Breast epithelium (tissue), 4 donors: ENCODE measurements at regions not wholly inside any gene's neighbourhood (a gene's known extent, or its start where the extent isn't known, plus 50 kb on each side); places are given as distances from the start of the nearest gene placed in this dataset.

Experiments used
- DNase-seq, 2 donors: peaks; one replicate each; pipeline ENCODE4 v3.0.0-alpha.2; 2019; ENCODE audit warnings: low spot score in 2 of 2
- H3K27ac ChIP-seq, 2 donors: fragments of 200-600 bp; sonication (generic) in 1 of 2; one replicate each; pipeline ENCODE4 v1.5.1; 2016 to 2019; ENCODE audit warnings: mild to moderate bottlenecking in 1 of 2
- H3K27me3 ChIP-seq, 2 donors: fragments of 200-600 bp; sonication (generic) in 1 of 2; one replicate each; pipeline versions ENCODE4 v1.5.1 to v1.6.0; 2017 to 2019; ENCODE audit warnings: control low read depth in 1 of 2, mild to moderate bottlenecking in 1 of 2
- H3K36me3 ChIP-seq: fragments of 200-600 bp; one replicate; pipeline ENCODE4 v1.5.1; 2019
- H3K4me1 ChIP-seq, 2 donors: fragments of 200-600 bp; sonication (generic); one replicate each; pipeline ENCODE4 v1.5.1; 2016 to 2019; ENCODE audit warnings: control low read depth in 1 of 2
- H3K4me3 ChIP-seq, 3 donors: fragments of 200-600 bp; sonication (generic); 1 replicate in 2 of 3; 2 replicates in 1 of 3; pipeline ENCODE4 v1.5.1; 2016 to 2019; ENCODE audit warnings: mild to moderate bottlenecking in 3 of 3, moderate library complexity in 2 of 3
- H3K9me3 ChIP-seq, 2 donors: fragments of 200-600 bp; sonication (generic) in 1 of 2; one replicate each; pipeline ENCODE4 v1.5.1; 2016 to 2019; ENCODE audit warnings: control low read depth in 1 of 2
- POLR2A ChIP-seq: fragments of 450-650 bp; IDR thresholded peaks from one replicate; pipeline ENCODE4 v1.6.1; 2016; ENCODE audit warnings: antibody characterized with exemption, mild to moderate bottlenecking, moderate library complexity
- POLR2AphosphoS5 ChIP-seq, 3 donors: sonication (generic); formaldehyde crosslinking; IDR thresholded peaks; one replicate each; pipeline ENCODE4 v1.6.1; 2017; ENCODE audit warnings: antibody characterized with exemption in 3 of 3
- intact Hi-C: fragments of 100-400 bp; cut with DNase I; formaldehyde crosslinking; loops from one replicate; pipeline ENCODE4 v1.15.1; 2023; ENCODE audit warnings: low total_unique reads
- TF ChIP-seq, protein P1 (sequence below), 3 donors: fragments of 450-650 bp; IDR thresholded peaks; one replicate each; pipeline ENCODE4 v1.5.1; 2016 to 2017; ENCODE audit warnings: antibody characterized with exemption in 3 of 3, mild to moderate bottlenecking in 3 of 3, moderate library complexity in 3 of 3

DNA sequence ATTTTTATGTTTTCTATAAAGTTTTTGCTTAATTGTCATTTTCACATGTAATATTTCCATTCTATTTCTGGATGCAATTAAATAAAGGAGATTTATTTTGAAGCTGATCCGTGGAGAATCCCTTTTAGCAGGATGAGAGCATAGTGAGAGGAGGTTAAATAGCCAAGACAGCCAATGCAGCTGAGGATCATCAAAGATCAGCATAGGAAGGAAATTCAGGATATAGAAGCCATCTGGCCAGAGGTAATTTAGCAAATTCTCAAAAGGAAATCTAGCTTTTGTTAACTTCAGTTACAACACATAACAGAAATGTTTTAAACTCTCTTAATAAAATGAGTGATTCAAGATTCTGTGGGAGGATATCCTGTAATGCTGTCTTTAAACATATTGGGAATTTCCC lies 122.8 kb upstream of the PDE3A start:
- Histone ChIP-seq H3K27me3 (no peaks in the 10 kb centered on the region), H3K9me3 (peaks cover 8 to 10% of the 10 kb centered on the region in 2 donors), H3K4me3 (no peak overlapping the region), H3K4me1 (no peaks in the 10 kb centered on the region), H3K27ac (no peak overlapping the region), H3K36me3 (no peaks in the 10 kb centered on the region)
- intact Hi-C loops: no loop called here
- DNase-seq: no peak
- TF ChIP-seq POLR2AphosphoS5 (IDR thresholded peaks at IDR 0.05) (no peak), POLR2A (no peak)
- TF ChIP-seq, protein P1, sequence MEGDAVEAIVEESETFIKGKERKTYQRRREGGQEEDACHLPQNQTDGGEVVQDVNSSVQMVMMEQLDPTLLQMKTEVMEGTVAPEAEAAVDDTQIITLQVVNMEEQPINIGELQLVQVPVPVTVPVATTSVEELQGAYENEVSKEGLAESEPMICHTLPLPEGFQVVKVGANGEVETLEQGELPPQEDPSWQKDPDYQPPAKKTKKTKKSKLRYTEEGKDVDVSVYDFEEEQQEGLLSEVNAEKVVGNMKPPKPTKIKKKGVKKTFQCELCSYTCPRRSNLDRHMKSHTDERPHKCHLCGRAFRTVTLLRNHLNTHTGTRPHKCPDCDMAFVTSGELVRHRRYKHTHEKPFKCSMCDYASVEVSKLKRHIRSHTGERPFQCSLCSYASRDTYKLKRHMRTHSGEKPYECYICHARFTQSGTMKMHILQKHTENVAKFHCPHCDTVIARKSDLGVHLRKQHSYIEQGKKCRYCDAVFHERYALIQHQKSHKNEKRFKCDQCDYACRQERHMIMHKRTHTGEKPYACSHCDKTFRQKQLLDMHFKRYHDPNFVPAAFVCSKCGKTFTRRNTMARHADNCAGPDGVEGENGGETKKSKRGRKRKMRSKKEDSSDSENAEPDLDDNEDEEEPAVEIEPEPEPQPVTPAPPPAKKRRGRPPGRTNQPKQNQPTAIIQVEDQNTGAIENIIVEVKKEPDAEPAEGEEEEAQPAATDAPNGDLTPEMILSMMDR (IDR thresholded peaks at IDR 0.05): no peak

DNA sequence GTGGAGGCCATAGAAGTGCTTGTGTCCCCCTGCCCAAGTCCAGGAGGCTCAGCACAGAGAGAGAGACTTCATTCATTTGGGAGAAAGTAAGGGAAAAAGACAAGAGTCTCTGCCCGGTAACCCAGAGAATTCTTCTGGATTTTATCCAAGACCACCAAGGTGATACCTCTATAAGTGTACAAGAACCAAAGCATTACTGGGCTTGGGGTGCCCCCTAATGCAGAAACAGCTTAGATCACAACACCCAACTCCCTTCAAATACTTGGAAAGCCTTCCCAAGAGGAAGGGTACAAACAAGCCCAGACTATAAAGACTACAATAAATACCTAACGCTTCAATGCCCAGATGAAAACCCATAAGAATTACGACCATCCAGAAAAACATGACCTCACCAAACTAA lies 119.7 kb upstream of the PDE3A start:
- intact Hi-C loops: no loop called here
- no peaks in the 10 kb centered on the region for H3K27me3 ChIP-seq
- H3K4me3 ChIP-seq: no peak overlapping the region
- no peak overlapping the region for H3K27ac ChIP-seq
- H3K4me1 ChIP-seq: no peaks in the 10 kb centered on the region
- no peaks in the 10 kb centered on the region for H3K36me3 ChIP-seq
- TF ChIP-seq POLR2A (no peak), POLR2AphosphoS5 (IDR thresholded peaks at IDR 0.05) (no peak)
- TF ChIP-seq, protein P1 (IDR thresholded peaks at IDR 0.05): no peak
- peaks cover 8 to 10% of the 10 kb centered on the region in 2 donors for H3K9me3 ChIP-seq
- no peak for DNase-seq

DNA sequence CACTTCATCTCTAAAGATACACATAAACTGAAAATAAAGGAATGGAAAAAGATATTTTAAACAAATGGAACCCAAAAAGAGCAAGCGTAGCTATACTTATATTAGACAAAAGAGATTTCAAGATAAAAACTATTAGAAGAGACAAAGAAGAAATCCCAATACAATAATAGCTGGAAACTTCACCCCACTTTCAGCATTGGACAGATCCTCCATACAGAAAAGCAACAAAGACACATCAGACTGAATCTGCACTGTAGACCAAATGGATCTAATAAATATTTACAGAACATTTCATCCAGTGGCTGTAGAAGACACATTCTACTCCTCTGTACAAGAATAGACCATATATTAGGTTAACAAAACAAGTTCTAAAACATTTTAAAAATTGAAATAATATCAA lies 117.6 kb upstream of the PDE3A start:
- TF ChIP-seq, protein P1 (IDR thresholded peaks at IDR 0.05): no peak
- TF ChIP-seq POLR2AphosphoS5 (IDR thresholded peaks at IDR 0.05): no peak
- no peak for TF ChIP-seq POLR2A
- intact Hi-C loops: no loop called here
- Histone ChIP-seq H3K9me3 (peaks cover 8 to 10% of the 10 kb centered on the region in 2 donors), H3K36me3 (no peaks in the 10 kb centered on the region), H3K27ac (no peak overlapping the region), H3K4me1 (no peaks in the 10 kb centered on the region), H3K4me3 (no peak overlapping the region), H3K27me3 (no peaks in the 10 kb centered on the region)
- no peak for DNase-seq

DNA sequence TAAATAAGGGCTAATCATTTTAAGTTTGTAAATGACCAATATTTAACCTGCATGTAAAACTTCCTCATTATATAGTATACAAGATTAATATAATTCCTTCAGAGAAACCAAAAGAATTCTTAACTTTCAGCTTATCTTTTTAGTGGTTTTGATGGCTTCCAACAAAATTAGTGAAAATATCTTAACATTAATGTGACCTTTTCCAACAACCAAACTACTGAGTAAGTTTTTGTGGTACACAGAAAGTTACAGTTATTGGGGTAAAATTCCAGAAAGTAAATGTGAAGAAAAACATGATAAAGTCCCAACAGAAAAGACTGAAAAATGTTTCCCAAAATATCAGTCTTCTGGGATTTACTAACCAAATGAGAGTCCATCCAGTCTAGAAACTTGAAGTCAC lies 111.0 kb upstream of the PDE3A start:
- Histone ChIP-seq H3K27ac (no peak overlapping the region), H3K36me3 (no peaks in the 10 kb centered on the region), H3K4me1 (no peaks in the 10 kb centered on the region), H3K4me3 (no peak overlapping the region), H3K27me3 (no peaks in the 10 kb centered on the region), H3K9me3 (no peaks in the 10 kb centered on the region)
- no peak for DNase-seq
- TF ChIP-seq POLR2A (no peak), POLR2AphosphoS5 (IDR thresholded peaks at IDR 0.05) (no peak)
- TF ChIP-seq, protein P1 (IDR thresholded peaks at IDR 0.05): no peak
- intact Hi-C loops: no loop called here

DNA sequence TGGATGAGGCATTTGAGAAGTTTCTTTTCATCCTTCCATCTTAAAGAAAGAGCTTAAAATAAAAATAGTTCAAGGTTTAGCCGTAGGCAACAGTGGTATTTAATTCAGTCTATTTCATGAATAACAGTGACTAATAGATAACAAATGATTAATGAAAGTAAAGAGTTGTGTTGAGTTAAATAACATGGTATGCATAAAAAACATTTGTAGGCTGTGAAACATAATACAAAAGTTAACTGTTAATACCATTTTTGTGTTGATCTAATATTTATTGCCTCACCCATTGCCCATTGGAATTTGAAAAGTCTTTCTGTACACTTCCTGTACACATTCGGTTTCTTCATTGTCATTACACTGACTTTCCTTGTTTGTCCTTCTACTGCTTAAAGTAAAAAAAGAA lies 108.6 kb upstream of the PDE3A start:
- H3K4me1 ChIP-seq: no peaks in the 10 kb centered on the region
- intact Hi-C loops: no loop called here

More for the DNA sequence above, 108.6 kb upstream of the PDE3A start:
- H3K4me3 ChIP-seq: no peak overlapping the region
- H3K36me3 ChIP-seq: no peaks in the 10 kb centered on the region
- H3K27ac ChIP-seq: no peak overlapping the region
- H3K27me3 ChIP-seq: no peaks in the 10 kb centered on the region
- no peaks in the 10 kb centered on the region for H3K9me3 ChIP-seq
- TF ChIP-seq, protein P1 (IDR thresholded peaks at IDR 0.05): no peak
- no peak for TF ChIP-seq POLR2AphosphoS5 (IDR thresholded peaks at IDR 0.05)
- TF ChIP-seq POLR2A: no peak
- DNase-seq: no peak
